ENCODE measurements at regions not wholly inside any gene's neighbourhood (a gene's known extent, or its start where the extent isn't known, plus 50 kb on each side); places are given as distances from the start of the nearest gene placed in this dataset.

GRCh38 chr3:157956850-157957249, 149.4 kb downstream of the SHOX2 start:
- no peak overlapping the region for H3K9ac ChIP-seq (ENCODE audit: extremely low read depth, insufficient read length, low read length)
- no peak for DNase-seq

More at GRCh38 chr3:157956850-157957249, 149.4 kb downstream of the SHOX2 start:
- Histone ChIP-seq H2BK5ac (ENCODE audit: insufficient read length, low read length) (no peak overlapping the region), H3K18ac (ENCODE audit: insufficient read length, low read depth, low read length) (no peak overlapping the region), H4K5ac (ENCODE audit: insufficient read length, low read depth, low read length) (no peak overlapping the region), H3K79me2 (ENCODE audit: insufficient read depth, low read length) (no peaks in the 10 kb centered on the region), H2BK120ac (ENCODE audit: low read depth, low read length, poor library complexity, severe bottlenecking) (no peak overlapping the region), H4K91ac (ENCODE audit: insufficient read length, low read depth, low read length) (no peak overlapping the region), H3T11ph (ENCODE audit: low read length) (no peak overlapping the region), H3K9me3 (ENCODE audit: control insufficient read depth, low read depth, low read length) (no peaks in the 10 kb centered on the region), H2AK5ac (ENCODE audit: insufficient read length, low read length) (no peak overlapping the region), H3K56ac (ENCODE audit: insufficient read length, low read depth, low read length) (no peak overlapping the region), H2AFZ (ENCODE audit: low read length) (no peak overlapping the region), H3K79me1 (ENCODE audit: insufficient read depth, low read depth, low read length, poor library complexity, severe bottlenecking) (no peaks in the 10 kb centered on the region), H4K8ac (replicated peaks; ENCODE audit: insufficient read length, low read depth, low read length) (no peak overlapping the region), H2BK15ac (ENCODE audit: low read depth, low read length) (no peak overlapping the region), H3K23ac (ENCODE audit: insufficient read length, low read depth, low read length) (no peak overlapping the region), H3K4ac (ENCODE audit: low read depth, low read length) (no peak overlapping the region), H4K20me1 (ENCODE audit: control insufficient read depth, insufficient read depth, insufficient read length) (no peaks in the 10 kb centered on the region), H3K4me2 (ENCODE audit: insufficient read depth, insufficient read length, low read length) (no peak overlapping the region), H3K27me3 (ENCODE audit: insufficient read depth, low read length) (no peaks in the 10 kb centered on the region), H3K14ac (ENCODE audit: insufficient read depth, low read length) (no peak overlapping the region), H3K23me2 (ENCODE audit: insufficient read length, low read depth, low read length, poor library complexity, severe bottlenecking) (no peaks in the 10 kb centered on the region), H3K4me1 (ENCODE audit: insufficient read depth, low read length) (no peaks in the 10 kb centered on the region), H3K27ac (ENCODE audit: insufficient read length, low read depth, low read length) (no peak overlapping the region), H2BK20ac (ENCODE audit: low read depth, low read length, poor library complexity, severe bottlenecking) (no peak overlapping the region), H2BK12ac (ENCODE audit: insufficient read length, low read depth, low read length) (no peak overlapping the region)
- Mint-ChIP-seq H3K27ac (no peak overlapping the region), H3K27me3 (ENCODE audit: low read depth) (no peaks in the 10 kb centered on the region), H3K4me1 (peaks cover 5 to 7% of the 10 kb centered on the region in 2 experiments), H3K36me3 (ENCODE audit: insufficient read depth in 1 of 3, low read depth in 3 of 3) (no peaks in the 10 kb centered on the region), H3K9me3 (peaks cover 0 to 3% of the 10 kb centered on the region in 2 experiments; a peak in 1 of 5 replicates), H3K4me3 (no peak overlapping the region)
- no CpG with 5 or more reads among the region's 4 CpGs for WGBS (ENCODE audit: extremely low coverage, insufficient read length, low lambda C conversion rate)
- TF ChIP-seq CTCF (conservative IDR thresholded peaks at IDR 0.05), result peak; percentile 18; the same call in 1 of the 3 replicates

Data from H9 (cell line).